ENCODE measurements at regions not wholly inside any gene's neighbourhood (a gene's known extent, or its start where the extent isn't known, plus 50 kb on each side); places are given as distances from the start of the nearest gene placed in this dataset.

DNA sequence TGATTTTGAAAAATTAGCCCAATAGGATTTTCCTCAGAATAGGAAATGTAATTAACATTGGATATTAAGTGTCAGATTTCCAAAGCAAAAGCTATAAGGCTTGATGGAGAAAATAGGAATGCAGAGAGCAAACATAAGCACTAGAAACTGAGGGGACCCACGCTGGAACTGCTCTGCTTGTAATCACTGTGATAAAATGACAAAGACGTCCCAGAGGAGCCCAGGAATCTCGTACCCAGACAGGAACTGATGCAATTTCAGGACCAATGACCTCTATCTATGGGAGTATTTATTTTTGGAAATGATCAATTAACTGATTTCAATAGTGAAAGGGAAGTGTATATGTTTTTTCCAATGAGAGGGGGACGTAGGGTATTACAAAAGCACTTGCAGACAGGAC is 714.5 kb upstream of the WWC1 start:
- DNase-seq (no peak), ATAC-seq (no peak)
- ChIA-PET CTCF (no interaction called here), POLR2A (no interaction called here)
- H3K4me3 Mint-ChIP-seq, result no peak overlapping the region
- no peaks in the 10 kb centered on the region for H3K36me3 Mint-ChIP-seq (ENCODE audit: low read depth)
- H3K27ac Mint-ChIP-seq, result no peak overlapping the region
- H3K27me3 Mint-ChIP-seq (ENCODE audit: low read depth), result peaks cover 12% of the 10 kb centered on the region
- no peaks in the 10 kb centered on the region for H3K9me3 Mint-ChIP-seq (ENCODE audit: insufficient read depth)
- H3K4me1 Mint-ChIP-seq (ENCODE audit: low read depth), result no peaks in the 10 kb centered on the region

DNA sequence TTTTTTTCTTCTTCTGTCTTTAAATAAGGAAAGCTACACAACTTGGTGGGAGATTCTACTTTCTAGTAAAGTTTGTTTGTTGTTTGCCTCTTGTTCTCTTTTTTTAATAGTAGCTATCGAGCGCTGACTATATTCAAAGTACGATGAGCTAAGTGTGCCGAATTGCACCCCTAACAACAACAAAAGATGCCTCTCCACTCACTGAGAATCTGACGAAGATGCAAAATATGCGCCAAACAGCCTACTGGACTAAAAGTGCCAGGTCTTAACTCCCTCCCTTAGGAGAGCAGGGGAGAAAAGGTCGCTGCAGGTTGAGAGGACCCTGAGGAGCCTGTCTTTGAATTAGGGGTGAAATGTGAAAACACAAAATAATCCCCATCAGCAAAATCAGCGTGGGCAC is 713.8 kb upstream of the WWC1 start:
- Mint-ChIP-seq H3K36me3 (ENCODE audit: low read depth) (no peaks in the 10 kb centered on the region), H3K27me3 (ENCODE audit: low read depth) (peaks cover 12% of the 10 kb centered on the region), H3K27ac (no peak overlapping the region), H3K4me1 (ENCODE audit: low read depth) (no peaks in the 10 kb centered on the region), H3K9me3 (ENCODE audit: insufficient read depth) (no peaks in the 10 kb centered on the region), H3K4me3 (no peak overlapping the region)
- CTCF ChIA-PET, result no interaction called here
- POLR2A ChIA-PET, result no interaction called here
- DNase-seq, result no peak
- no peak for ATAC-seq

DNA sequence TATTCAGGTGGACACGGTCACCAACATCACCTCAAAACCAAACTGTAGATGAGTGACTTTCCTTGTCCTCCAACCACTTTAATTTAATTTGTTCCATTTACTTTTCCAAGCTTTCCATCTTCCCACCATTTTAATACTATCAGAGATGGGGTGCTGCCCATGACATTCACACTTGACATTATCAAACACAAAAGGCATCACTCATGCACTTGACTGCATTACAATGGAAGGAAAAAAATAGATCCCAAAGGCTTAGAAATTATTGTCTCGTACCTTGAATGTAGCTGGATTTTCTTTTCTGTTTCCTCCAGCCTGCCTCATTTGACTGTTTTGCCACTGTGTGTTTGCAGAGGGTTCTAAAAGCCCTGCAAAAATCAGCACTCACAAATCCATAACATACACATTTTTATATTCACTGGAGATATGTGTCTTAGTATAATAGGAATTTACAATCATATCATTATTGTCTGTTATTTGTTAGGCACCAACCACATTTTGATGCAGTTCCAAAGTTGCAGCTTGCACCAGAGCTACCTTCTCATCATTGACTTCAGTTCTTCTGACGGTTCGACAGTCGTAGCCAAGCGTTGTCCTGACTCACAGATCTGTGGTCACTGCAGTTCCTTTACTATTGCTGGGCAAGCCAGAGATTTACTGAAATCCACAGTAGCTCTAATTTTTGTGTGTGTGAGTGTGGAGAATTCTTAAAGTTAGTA is 712.3 kb upstream of the WWC1 start:
- DNase-seq, result no peak
- Mint-ChIP-seq H3K27ac (no peak overlapping the region), H3K4me1 (ENCODE audit: low read depth) (no peaks in the 10 kb centered on the region), H3K27me3 (ENCODE audit: low read depth) (peaks cover 7% of the 10 kb centered on the region), H3K4me3 (no peak overlapping the region), H3K36me3 (ENCODE audit: low read depth) (no peaks in the 10 kb centered on the region), H3K9me3 (ENCODE audit: insufficient read depth) (no peaks in the 10 kb centered on the region)
- ChIA-PET CTCF (no interaction called here), POLR2A (no interaction called here)
- ATAC-seq, result no peak

DNA sequence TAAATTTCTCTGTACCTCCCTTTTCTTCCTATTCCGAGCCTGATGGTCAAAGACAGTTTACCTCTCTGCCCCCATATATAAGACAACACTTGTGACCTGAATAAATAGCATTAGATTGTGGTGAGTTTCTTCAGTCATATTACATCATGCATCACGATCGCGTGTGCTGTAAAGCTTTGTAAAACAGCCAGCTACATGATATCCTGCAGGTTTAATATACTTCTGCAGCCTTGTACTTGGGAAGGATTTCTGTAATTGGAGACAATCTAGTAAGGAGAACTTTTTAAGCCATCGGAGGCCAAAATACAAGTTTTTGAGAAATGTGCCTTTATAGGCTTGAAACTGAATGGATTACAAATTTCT is 711.8 kb upstream of the WWC1 start:
- ATAC-seq, result no peak
- Mint-ChIP-seq H3K4me1 (ENCODE audit: low read depth) (no peaks in the 10 kb centered on the region), H3K27me3 (ENCODE audit: low read depth) (peaks cover 2% of the 10 kb centered on the region), H3K36me3 (ENCODE audit: low read depth) (no peaks in the 10 kb centered on the region), H3K9me3 (ENCODE audit: insufficient read depth) (no peaks in the 10 kb centered on the region), H3K4me3 (no peak overlapping the region), H3K27ac (no peak overlapping the region)
- ChIA-PET POLR2A (no interaction called here), CTCF (no interaction called here)
- no peak for DNase-seq

DNA sequence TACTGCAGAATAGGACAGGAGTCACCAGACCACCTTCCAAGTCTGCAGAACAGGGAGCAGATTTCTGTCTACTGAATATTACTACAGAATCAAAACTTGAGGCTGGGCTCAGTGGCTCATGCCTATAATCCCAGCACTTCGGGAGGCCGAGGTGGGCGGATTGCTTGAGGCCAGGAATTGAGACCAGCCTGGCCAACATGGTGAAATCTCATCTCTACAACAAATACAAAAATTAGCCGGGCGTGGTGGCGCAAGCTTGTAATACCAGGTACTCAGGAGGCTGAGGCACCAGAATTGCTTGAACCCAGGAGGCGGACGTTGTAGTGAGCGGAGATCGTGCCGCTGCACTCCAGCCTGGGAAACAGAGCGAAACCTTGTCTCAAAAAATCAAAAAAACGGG is 710.8 kb upstream of the WWC1 start:
- ATAC-seq (no peak), DNase-seq (no peak)
- no peak overlapping the region for H3K27ac Mint-ChIP-seq
- ChIA-PET POLR2A (no interaction called here), CTCF (no interaction called here)
- H3K36me3 Mint-ChIP-seq (ENCODE audit: low read depth), result no peaks in the 10 kb centered on the region
- H3K9me3 Mint-ChIP-seq (ENCODE audit: insufficient read depth), result no peaks in the 10 kb centered on the region
- H3K4me1 Mint-ChIP-seq (ENCODE audit: low read depth), result no peaks in the 10 kb centered on the region
- no peaks in the 10 kb centered on the region for H3K27me3 Mint-ChIP-seq (ENCODE audit: low read depth)
- no peak overlapping the region for H3K4me3 Mint-ChIP-seq

DNA sequence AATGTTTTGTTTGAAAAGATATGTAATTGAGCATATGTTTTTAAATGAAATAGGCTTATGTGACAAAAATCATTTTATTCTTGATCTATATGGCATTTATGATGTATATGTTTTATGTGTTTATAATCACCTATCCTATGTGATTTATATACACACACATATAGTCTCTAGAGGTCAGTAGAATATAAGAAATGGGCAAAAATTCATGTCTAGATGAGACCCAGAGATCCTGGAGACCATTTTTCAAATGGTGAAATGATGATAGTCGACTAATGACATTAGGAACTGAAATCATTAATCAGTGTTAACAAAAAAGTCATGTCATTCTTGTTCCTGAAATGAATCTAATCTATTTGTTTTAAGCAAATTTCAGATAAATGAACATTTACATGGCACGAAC is 709.2 kb upstream of the WWC1 start:
- CTCF ChIA-PET, result no interaction called here
- H3K27me3 Mint-ChIP-seq (ENCODE audit: low read depth), result no peaks in the 10 kb centered on the region
- POLR2A ChIA-PET, result no interaction called here
- no peaks in the 10 kb centered on the region for H3K9me3 Mint-ChIP-seq (ENCODE audit: insufficient read depth)
- H3K4me1 Mint-ChIP-seq (ENCODE audit: low read depth), result no peaks in the 10 kb centered on the region
- H3K4me3 Mint-ChIP-seq, result no peak overlapping the region
- no peak overlapping the region for H3K27ac Mint-ChIP-seq
- H3K36me3 Mint-ChIP-seq (ENCODE audit: low read depth), result no peaks in the 10 kb centered on the region
- DNase-seq, result no peak
- ATAC-seq, result no peak

DNA sequence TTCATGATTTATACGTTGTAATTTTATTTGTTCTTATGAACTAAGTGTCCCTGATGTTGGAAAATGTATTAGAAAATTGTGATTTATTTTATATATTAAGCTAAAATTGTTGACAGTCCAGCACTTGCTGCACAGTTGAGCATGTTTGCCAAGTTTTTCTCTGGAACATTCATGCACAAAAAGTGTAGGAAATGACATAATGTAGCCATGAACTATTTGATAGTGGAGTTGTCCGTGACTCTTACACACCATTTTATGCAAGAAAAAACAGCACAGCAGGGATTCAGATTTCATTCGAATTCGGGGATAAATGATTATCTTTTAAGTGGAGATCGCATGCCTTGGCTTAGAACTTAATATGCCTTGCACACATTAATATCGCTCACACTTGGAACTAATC is 708.6 kb upstream of the WWC1 start:
- H3K9me3 Mint-ChIP-seq (ENCODE audit: insufficient read depth), result no peaks in the 10 kb centered on the region
- no peak overlapping the region for H3K27ac Mint-ChIP-seq
- DNase-seq, result no peak

DNA sequence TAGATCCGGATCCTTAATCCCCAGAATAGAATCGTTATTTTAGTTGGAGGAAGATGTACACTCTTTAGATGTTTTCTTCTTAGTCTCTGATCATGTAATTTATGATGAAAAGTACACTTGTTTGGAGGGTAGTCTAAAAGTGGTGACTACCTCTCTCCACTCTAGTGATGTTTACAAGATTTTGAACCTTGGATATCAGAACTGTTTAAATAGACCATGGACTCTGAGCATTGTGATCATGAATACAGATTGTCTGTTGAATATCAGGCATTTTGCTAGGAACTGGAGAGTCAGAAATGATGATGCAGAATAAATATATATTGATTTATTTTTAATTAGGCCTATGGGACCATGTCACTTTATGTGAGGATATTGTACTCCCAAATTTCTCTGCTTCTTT is 706.3 kb upstream of the WWC1 start:
- DNase-seq (no peak), ATAC-seq (no peak)
- CTCF ChIA-PET, result no interaction called here
- H3K27me3 Mint-ChIP-seq (ENCODE audit: low read depth), result no peaks in the 10 kb centered on the region
- no peaks in the 10 kb centered on the region for H3K9me3 Mint-ChIP-seq (ENCODE audit: insufficient read depth)
- H3K36me3 Mint-ChIP-seq (ENCODE audit: low read depth), result no peaks in the 10 kb centered on the region
- no peak overlapping the region for H3K27ac Mint-ChIP-seq
- POLR2A ChIA-PET, result no interaction called here
- no peaks in the 10 kb centered on the region for H3K4me1 Mint-ChIP-seq (ENCODE audit: low read depth)
- no peak overlapping the region for H3K4me3 Mint-ChIP-seq

More for the DNA sequence above, 708.6 kb upstream of the WWC1 start:
- Mint-ChIP-seq H3K36me3 (ENCODE audit: low read depth) (no peaks in the 10 kb centered on the region), H3K4me1 (ENCODE audit: low read depth) (no peaks in the 10 kb centered on the region), H3K4me3 (no peak overlapping the region), H3K27me3 (ENCODE audit: low read depth) (no peaks in the 10 kb centered on the region)
- ChIA-PET CTCF (no interaction called here), POLR2A (no interaction called here)
- no peak for ATAC-seq

DNA sequence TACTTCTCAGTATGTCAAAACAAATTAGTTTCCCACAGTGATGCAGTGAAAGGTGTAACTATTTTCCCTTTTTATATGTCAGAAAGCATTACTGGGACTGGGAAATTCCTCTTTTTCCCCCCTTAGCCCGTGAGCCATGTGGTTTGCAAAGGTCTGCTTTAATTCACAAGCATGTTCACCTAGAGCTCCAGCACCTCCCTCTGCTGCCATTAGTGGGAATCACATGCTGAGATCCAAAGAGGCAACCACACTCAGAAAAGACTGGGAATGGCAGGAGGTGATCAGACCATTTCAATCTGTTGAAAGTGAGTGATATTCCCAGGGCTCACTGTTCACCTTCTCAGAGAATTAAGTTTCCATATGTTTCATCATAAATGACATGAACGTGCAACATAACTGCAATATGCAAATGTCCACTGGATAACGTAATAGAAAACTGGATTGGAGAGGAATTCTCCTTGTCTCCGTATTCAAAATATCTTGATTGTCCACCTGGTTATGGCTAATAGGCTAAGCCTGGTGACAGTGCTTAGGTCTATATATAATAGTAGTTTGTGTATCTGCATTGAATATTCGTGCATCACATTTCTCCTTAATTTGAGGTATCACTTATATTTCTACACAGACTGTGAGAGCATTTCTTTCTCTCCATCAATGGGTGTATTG is 703.5 kb upstream of the WWC1 start:
- ATAC-seq, result no peak
- no peaks in the 10 kb centered on the region for H3K4me1 Mint-ChIP-seq (ENCODE audit: low read depth)
- POLR2A ChIA-PET, result no interaction called here
- no peaks in the 10 kb centered on the region for H3K9me3 Mint-ChIP-seq (ENCODE audit: insufficient read depth)
- H3K4me3 Mint-ChIP-seq, result no peak overlapping the region
- H3K36me3 Mint-ChIP-seq (ENCODE audit: low read depth), result no peaks in the 10 kb centered on the region
- CTCF ChIA-PET, result no interaction called here
- no peak overlapping the region for H3K27ac Mint-ChIP-seq
- H3K27me3 Mint-ChIP-seq (ENCODE audit: low read depth), result no peaks in the 10 kb centered on the region
- no peak for DNase-seq

DNA sequence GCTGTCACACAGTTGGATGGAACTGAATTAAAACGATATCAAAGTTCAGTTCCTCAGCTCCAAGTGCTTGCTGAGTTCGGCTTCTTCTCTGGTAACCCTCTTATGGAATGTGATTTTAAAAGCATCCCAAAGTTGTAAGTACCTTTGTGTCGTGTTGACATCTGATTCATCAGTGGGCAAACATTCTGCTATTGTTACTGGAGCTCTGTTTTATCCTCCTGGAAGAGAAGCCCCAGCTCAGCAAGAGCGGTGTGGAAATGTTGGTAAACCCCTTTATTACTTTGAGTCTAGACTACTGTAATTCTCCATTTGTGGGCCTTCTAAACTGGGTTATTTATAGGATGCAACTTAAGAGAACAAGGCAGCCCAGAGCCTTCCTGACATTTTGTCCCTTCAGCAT is 699.3 kb upstream of the WWC1 start:
- H3K27ac Mint-ChIP-seq, result no peak overlapping the region
- no peaks in the 10 kb centered on the region for H3K27me3 Mint-ChIP-seq (ENCODE audit: low read depth)
- DNase-seq, result no peak
- no peak overlapping the region for H3K4me3 Mint-ChIP-seq
- POLR2A ChIA-PET, result no interaction called here
- CTCF ChIA-PET, result no interaction called here
- H3K4me1 Mint-ChIP-seq (ENCODE audit: low read depth), result no peaks in the 10 kb centered on the region
- H3K36me3 Mint-ChIP-seq (ENCODE audit: low read depth), result no peaks in the 10 kb centered on the region
- ATAC-seq, result no peak
- H3K9me3 Mint-ChIP-seq (ENCODE audit: insufficient read depth), result no peaks in the 10 kb centered on the region

DNA sequence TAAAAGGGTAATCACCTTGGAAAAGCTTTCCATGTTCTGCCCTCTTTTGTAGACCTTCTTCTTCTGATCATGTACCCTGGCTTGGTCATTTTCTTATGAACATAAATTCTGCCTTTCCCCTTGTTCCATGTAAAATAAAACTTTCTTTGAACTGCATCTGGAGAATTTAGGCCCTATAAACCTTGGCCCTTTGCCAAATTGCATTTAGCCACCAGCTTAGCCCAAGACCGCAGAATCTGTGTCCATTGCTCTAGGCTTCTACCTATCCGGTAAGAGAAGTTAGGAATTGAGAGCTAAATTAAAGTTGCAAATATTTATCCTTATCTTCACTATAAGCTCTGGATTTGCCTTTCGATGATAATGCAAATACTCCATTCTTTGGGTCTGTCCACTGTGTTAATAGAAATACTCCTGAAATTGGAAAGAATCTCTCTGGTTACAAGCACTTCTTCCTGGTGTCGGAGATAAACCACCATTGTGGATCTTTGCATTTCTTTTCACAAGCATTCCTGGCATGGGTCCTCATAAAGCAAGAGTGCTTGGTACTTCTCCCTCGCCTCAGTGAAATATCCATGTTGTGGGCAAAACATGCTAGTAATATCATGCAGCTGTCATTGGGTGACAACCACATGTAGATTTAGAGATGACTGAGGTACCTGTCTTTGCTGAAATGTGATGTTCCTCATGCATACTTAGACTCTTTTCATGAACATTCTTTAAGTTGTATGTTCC is 698.0 kb upstream of the WWC1 start:
- Mint-ChIP-seq H3K27me3 (ENCODE audit: low read depth) (no peaks in the 10 kb centered on the region), H3K27ac (no peak overlapping the region), H3K36me3 (ENCODE audit: low read depth) (no peaks in the 10 kb centered on the region)

DNA sequence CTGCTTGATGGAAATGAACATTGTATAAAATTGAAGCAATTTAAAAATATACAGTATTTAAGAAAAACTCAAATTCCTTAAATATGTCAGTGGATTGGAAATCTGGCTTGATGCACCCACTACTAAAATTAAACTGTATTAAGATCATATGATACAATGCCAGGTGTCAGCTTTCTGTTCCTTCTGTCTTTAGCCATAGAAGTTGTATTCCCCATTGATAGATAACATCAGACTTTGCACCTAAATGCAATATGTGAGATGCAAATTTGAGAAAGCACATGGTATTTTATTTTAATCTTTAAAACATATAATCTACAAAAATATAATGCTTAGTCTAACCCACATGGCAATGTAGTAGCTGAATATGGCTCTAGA is 697.4 kb upstream of the WWC1 start:
- Mint-ChIP-seq H3K27ac (no peak overlapping the region), H3K4me3 (no peak overlapping the region), H3K4me1 (ENCODE audit: low read depth) (no peaks in the 10 kb centered on the region), H3K36me3 (ENCODE audit: low read depth) (no peaks in the 10 kb centered on the region), H3K27me3 (ENCODE audit: low read depth) (no peaks in the 10 kb centered on the region), H3K9me3 (ENCODE audit: insufficient read depth) (no peaks in the 10 kb centered on the region)
- DNase-seq, result no peak
- ChIA-PET CTCF (no interaction called here), POLR2A (no interaction called here)
- ATAC-seq, result no peak

More for the DNA sequence above, 698.0 kb upstream of the WWC1 start:
- POLR2A ChIA-PET, result no interaction called here
- ATAC-seq (no peak), DNase-seq (no peak)
- H3K4me1 Mint-ChIP-seq (ENCODE audit: low read depth), result no peaks in the 10 kb centered on the region
- H3K9me3 Mint-ChIP-seq (ENCODE audit: insufficient read depth), result no peaks in the 10 kb centered on the region
- no peak overlapping the region for H3K4me3 Mint-ChIP-seq
- CTCF ChIA-PET, result no interaction called here

DNA sequence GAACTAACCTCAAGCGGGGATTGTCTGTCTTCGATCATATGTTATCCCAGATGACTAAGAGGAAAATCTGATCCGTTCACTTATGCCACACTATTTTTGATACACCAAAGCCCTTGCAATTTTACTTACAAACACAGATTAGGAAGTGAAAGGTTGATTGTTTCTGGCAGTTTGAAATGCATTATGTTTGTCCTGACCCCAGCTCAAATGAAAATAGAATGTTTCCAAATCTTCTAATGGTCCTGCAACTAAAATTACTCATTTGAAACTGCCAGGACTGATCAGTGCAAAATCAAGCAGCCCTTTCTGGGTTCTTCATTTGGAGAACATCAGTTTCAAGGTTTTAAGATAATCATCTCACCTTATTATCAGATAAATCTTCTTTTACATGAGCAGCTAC is 696.7 kb upstream of the WWC1 start:
- no peak for DNase-seq
- CTCF ChIA-PET, result no interaction called here
- no peaks in the 10 kb centered on the region for H3K27me3 Mint-ChIP-seq (ENCODE audit: low read depth)

More for the DNA sequence above, 696.7 kb upstream of the WWC1 start:
- ATAC-seq, result no peak
- Mint-ChIP-seq H3K9me3 (ENCODE audit: insufficient read depth) (no peaks in the 10 kb centered on the region), H3K4me3 (no peak overlapping the region), H3K4me1 (ENCODE audit: low read depth) (no peaks in the 10 kb centered on the region), H3K27ac (no peak overlapping the region), H3K36me3 (ENCODE audit: low read depth) (no peaks in the 10 kb centered on the region)
- POLR2A ChIA-PET, result no interaction called here

All from activated CD8-positive, alpha-beta T cell treated with anti-CD3 and anti-CD28 coated beads, Interleukin-2, amount 10 ng/mL, durations not matched to agents 7 days and 5 days (primary cell).